GM21737 (cell line): ENCODE measurements at regions not wholly inside any gene's neighbourhood (a gene's known extent, or its start where the extent isn't known, plus 50 kb on each side); places are given as distances from the start of the nearest gene placed in this dataset.
"Not testable (repeated sequence)": the region's sequence is repeated elsewhere in the genome, so short reads cannot be mapped to it uniquely, and the experiment has no call there.

ENCODE experiments used
- ATAC-seq: cut with Tn5 transposase; IDR thresholded peaks from one replicate; pipeline ENCODE4 v1.9.1; 2021; ENCODE audit warnings: mild to moderate bottlenecking, moderate library complexity; ENCODE audit not compliant: unreplicated experiment

DNA sequence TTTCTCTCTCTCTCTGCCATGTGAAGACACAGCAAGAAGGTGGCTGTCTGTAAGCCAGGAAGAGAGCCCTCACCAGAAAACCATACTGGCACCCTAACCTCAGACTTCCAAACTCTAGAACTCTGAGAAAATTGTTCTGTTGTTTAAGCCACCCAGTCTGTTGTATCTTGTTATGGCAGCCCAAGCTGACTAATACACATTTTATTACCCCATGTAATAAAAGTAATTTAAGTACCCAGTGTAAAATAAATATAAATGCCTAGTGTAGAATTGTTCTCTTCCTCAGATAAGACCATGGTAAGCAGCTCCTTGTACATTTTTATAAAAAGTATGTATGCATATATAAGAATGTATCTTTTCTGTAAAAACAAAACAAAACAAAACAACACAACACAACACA lies 119.7 kb downstream of the DTL start:
- ATAC-seq, result no peak

DNA sequence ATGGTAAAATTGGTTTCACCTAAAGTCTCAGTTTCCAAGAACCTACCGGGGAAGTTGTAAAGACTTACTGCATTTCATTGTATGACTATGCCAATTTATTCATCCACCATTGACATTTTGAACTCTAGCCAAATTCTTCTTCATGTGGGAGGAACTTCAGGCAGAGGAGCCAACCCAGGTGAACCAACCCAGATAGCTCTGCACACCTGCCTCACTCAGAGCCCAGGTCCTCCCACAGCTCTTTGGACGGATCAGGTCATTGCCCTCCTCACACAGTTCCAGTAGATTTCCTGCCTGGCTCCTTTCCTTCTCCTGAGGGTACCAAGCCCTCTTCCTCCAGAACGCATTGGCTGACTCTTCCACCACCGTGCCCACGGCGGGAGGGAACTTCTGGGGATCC lies 121.7 kb downstream of the DTL start:
- ATAC-seq, result no peak

DNA sequence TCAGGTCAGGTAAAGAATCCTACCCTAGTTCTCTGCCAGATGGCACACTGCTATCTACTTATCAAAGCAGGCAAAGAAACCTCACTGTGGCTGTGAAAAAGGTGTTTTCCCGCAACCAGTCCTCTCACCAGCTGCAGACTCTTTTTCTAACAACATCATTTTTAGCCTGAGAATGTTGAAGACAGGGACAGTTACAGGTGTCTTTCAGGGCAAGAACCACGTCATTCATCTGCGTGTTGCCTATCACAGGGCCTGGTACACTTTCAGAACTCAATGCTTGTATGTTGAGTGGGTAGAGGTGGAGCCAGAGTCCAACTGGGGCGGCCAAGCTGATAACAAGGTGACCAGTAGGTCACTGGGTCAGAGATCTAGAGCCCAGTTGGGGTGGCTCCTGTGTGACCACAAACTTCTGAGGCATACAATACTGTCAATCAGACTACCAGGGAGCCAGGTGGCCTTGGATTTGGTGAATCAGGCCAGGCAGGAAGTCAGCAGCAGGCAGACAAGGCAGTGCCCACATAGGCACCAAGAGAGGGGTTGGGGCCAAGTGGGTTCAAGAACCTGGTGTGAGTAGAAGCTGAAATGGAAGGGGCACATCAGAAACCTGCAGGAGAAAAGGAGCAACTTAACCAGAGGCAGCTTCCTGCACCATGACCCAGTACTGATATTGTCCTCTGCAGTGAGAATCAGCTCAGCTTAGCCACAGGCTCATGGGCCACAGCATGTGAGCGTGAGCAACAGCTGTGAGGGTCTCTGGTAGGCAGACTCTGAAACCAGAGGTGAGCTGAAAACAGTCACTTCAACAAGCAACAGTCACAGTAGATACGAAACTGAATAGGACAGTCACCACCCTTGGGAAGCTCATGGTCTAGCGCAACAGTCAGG lies 123.6 kb downstream of the DTL start:
- peak; percentile 45 for ATAC-seq

DNA sequence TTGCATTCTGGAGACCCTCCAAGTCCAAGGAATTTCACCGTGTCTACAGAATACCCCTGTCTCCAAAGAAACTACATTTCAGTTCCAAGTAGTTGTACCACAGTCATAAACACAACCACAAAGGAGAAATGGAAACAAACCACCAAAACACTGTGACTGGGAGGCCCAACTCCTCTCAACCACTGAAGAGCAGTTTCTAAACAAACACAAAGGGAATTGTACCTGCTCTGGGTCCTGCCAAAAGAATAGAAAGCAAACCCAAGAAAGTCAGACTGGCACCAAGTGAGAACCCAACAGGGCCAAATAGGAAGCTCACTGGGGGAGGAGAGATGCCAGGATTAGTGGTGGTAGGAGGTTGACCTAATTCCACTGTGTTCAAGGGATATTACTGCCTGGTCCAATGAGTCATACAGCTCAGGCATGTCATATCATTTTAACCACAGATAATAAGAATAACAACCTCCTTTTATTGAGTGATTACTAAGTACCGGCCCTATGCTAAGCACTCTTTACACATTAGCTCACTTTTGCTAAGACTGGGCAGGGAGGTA lies 123.9 kb upstream of the PPP2R5A start:
- no peak for ATAC-seq

DNA sequence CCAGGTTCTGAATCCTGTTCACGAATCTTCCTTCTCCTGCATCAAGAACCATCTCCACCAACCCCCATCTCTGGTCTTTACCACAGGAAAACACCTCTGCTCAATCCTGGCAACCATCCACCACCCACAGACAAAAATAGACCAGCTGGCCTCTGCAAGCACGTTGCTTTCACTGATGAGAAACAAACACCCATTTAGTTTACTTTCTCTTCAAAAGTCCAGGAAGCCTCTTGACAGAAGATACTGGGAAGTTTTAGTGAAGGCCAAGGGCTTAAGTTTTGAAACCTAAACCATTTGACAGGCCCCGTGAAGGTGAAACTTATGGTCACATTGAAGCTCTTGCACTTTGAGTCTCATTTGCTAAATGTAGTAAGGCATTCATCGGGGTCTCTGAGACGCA lies 122.6 kb upstream of the PPP2R5A start:
- ATAC-seq, result peak; percentile 55

DNA sequence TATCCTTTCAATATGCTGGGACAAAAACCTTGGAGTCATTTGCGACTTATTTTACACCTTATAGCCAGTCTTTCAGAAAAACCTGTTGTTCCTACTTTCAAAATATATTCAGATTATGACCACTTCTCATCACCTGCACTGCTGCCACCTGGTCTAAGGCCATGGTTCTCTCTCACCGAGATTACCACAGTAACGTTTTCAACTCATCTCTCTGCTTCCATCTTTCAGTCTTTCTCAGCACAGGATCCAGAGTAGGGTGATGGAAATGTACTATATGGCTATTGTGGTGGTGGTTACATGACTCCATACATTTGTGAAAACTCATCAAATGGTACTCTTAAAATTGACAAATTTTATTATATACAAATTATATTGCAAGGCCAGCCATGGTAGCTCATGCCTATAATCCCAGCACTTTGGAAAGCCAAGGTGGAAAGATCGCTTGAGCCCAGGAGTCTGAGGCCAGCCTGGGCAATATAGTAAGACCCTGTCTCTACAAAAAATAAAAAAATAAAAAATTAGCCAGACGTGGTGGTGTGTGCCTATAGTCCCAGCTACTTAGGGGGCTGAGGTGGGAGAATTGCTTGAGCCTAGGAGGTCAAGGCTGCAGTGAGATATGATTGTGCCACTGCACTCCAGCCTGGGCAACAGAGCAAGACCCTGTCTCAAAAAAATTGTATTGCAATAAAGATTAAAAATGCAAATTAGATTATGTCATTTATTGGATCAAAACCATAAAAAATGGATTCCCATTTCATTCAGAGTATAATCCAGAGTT lies 120.9 kb upstream of the PPP2R5A start:
- no peak for ATAC-seq

DNA sequence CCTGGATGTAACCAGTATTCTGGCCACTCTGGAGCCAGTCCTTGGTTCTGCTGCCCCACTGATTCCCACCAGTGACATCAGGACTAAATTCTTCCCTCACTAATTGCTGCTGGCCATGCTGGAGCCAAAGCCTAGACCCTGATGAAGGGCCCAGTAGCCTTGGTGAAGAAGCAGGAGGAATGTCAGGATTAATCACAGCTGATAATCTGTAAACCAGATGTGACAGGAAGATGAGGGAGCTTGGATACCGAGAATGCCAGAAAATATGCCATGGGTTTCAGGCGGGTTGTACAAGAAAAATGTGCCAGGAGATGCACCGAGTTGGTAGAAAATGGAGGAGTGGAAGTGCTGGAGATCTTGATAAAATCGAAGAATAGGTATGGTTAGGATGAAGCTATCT lies 119.0 kb upstream of the PPP2R5A start:
- no peak for ATAC-seq

DNA sequence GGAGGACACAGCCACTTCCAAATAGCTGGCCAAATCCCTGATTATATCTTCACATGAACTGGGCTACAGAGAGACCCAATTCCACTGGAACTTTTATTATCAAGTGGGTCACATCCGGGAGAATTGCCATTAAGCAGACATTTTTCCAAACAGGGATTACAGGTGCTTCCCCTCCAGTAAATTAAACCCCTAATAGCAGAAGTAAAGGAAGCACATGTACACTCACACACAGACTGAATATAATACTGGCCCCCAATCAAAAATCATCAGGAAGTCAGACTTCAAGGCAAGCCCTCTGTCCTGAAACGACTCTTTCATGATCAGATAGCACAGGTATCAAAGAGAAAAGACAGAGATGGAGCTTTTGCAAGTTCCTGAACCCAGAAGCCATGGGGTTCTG lies 118.6 kb upstream of the PPP2R5A start:
- no peak for ATAC-seq

DNA sequence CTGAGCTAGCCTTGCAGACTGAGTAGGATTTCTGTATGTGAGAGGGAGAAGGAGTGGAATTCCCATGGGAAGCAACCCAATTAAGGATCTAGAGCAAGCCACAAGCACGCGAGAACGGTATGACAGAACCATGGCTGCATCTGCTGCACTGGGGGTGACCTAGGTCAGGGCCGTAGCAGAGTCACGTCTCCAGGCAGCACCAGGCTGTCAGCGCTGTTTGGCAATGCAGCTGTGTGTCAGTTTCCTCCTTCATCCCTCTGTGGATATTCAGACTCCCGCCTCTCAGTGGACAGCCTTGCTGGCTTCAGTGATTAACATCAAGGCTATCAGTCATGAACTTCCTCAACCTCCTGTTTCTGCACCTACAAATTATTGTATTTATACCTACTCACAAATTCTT lies 118.1 kb upstream of the PPP2R5A start:
- no peak for ATAC-seq

DNA sequence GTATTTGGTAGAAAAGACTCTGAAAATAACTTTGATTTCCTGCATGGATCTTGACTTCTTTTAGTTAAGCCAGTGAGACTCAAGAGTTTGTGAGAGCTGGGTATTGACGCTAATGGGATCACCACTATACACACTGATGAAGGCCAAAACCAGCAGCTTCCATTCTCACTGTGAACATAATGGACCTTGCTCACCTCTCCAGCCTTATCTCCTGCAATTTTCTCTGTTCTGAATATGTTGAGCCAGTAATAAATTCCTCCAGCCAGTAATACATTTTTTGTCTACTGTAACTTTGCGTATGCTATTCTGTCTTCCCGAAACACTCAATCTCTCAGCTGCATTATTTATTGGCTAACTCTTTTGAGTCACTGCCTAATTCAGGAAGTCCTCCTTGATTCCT lies 111.6 kb upstream of the PPP2R5A start:
- no peak for ATAC-seq

DNA sequence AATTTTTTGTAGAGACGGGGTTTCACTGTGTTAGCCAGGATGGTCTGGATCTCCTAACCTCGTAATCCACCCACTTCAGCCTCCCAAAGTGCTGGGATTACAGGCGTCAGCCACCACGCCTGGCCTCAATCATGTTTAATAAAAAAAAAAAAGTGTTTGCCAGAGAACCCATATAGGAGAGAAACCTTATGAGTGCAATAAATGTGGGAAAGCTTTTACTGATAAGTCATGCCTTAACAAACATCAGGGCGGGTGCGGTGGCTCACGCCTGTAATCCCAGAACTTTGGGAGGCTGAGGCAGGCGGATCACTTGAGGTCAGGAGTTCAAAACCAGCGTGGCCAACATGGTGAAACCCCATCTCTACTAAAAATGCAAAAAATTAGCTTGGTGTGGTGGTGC lies 110.9 kb upstream of the PPP2R5A start:
- not testable (repeated sequence) for ATAC-seq

DNA sequence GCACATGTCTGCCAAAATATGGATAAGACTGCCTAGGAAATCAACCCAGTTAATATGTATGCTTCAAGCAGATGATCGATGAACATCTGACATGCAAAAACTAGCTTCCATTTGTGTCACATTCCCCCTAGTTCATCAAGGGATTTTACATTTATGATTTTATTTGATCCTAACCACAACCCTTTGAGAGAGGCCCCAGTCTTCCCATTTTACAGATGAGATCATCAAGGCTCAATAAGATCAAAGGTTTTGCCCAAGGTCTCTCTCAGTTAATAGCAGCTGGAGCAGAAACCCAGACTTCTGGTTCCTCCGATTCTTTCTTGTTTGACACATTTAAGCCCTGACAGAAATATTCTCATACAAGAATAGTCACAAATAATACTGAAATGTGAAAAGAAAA lies 107.7 kb upstream of the PPP2R5A start:
- no peak for ATAC-seq

DNA sequence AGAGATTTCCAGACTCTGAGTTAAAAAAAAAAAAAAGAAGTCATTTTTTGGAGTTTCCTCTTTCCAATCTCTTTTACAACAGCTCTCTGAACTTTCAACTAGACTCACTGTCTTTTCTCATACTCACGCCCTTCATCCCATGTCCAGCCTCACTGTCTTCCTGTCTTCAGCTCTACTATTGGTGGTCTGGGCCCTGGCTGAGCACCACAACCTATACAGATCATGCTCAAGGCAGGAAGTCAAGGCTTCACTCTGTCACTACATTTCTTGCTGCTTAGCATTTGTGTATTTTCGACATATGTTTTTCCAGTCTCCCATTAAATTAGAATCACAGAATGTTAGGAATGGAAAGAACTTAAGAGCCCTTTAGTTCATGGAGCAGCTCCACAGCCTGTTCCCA lies 106.4 kb upstream of the PPP2R5A start:
- ATAC-seq, result no peak

DNA sequence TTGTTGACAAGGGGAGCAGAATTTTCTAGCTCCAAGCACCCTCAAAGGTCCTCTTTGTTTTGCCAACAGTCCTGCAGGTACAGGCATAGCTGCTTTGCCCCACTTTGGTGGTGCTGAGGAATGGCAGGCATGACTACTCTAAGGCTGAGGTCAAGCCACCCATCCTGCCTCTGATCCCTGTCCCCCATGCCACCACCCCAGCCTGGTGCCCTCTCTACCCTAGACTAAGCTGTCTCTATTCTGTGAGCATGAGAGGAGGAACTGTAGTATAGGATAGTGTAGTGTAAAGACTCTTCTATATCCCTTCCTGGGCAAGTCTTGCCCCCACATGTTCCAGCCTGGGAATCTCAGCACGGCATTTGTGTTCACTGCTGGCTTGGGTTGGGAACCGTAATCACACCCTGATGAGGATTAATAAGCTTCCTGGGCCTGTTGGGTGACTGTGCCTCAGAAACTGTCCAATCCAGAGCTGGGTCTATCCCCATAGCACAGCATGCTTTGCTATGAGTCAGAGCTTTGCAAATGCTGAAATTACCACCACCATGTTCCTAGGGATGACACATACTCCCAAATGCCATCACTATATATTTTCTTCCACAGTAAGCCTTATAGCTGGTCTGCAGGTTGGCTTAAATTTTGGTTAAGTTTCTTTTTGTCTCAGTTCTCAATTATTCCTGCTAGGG lies 105.7 kb upstream of the PPP2R5A start:
- ATAC-seq, result no peak

DNA sequence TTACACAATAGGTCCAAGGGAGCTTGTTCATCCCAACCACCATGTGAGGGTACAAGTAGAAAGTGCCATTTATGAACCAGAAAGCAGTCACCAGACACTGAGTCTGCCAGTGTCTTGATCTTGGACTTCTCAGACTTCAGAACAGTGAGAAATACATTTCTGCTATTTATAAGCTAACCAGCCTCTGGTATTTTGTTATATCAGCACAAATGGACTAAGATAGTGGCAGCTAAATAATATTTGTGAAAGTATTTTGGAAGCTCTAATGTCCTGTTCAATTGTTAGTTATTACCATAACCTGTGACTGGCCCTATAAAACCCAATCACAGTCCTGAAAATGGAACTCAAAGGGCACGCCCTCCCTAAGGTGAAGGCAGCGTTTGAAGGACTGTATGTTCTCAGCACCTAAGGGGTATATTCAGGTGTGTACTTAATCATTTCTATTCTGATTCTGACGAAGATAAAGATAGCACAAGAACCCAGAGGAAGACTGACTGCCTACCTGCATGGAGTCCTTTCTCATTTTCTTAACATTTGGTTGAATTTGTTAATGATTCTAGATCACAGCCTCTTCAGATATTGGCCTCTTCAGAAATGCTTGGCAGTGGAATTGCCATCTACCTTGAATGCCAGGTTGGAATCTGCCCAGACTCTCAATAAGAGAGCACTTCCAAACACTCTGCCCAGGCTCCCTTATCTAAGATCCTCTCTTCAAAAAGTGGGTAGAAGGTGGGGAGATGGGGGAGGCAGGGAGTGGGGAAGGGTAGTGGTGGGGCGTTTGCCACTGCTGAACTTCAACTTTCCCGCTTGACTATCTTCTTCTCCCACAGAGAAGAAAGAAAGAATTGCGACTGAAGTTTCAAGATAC lies 104.0 kb upstream of the PPP2R5A start:
- ATAC-seq, result no peak

DNA sequence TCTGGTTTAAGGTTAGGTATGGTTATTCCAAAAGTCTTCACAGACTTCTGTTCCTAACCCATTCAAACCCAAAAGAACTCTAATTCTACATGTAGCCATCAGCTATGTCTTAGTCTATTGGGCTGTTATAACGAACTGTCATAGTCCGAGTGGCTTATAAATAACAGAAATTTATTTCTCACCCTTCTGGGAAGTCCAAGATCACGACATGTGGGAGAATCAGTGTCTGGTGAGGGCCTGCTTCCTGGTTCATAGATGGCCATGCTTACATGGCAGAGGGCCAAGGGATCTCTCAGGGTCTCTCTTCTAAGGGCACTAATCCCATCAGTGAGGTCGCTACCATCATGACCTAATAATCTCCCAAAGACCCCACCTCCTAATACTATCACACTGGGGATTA lies 103.0 kb upstream of the PPP2R5A start:
- ATAC-seq, result no peak

DNA sequence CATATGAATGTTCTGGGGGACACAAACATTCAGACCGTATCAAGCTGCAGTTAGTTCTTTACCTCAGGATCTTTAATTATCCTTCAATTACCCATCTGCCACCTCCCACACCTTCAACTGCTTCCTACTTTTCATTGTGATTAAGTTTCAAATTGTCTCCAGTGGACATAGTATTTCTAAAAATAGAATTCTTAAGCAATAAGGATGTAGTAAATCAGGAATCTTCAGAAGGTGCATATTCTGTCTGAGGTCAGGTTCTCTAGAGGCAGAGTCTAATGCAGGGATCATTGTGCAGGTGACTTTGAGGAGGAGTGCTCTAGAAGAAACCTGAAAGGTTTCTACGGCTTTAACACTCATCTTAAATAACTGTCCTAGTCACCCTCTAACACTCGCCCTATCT lies 102.6 kb upstream of the PPP2R5A start:
- ATAC-seq, result no peak

DNA sequence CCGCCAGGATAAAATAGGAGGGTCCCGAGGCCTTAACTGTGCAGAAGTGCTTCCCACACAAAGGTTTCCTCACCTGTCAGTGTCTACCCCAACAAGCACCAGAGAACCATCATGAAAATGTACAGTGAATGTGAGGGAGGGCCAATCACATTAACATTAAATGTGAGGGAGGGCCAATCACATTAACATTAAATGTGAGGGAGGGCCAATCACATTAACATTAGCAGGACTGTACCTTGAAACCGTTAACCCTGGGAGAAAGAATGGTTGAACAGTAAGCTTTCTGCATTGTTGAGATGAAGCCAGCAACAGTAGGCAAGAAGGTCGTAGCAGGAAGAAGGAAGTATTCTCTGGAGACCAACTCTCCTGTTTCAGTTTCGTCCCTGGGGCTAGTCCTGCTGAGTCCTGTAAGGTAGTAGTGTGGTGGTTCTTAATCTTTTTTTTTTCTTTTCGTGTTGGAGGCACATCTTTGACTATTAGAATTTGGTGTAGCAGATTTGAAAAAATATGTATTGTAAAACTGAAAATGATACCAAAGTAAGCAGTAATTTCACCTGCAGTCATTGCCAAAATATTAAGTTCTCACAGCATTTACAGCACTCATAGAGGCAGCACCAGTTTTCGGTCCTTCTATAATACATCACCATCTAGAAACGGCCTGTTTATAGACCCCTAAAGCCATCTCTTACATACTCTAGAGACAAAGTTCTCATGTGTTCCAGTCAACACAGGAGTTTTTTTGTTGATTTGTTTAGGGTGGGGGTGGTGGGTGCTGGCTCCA lies 98.6 kb upstream of the PPP2R5A start:
- ATAC-seq, result peak; percentile 98

DNA sequence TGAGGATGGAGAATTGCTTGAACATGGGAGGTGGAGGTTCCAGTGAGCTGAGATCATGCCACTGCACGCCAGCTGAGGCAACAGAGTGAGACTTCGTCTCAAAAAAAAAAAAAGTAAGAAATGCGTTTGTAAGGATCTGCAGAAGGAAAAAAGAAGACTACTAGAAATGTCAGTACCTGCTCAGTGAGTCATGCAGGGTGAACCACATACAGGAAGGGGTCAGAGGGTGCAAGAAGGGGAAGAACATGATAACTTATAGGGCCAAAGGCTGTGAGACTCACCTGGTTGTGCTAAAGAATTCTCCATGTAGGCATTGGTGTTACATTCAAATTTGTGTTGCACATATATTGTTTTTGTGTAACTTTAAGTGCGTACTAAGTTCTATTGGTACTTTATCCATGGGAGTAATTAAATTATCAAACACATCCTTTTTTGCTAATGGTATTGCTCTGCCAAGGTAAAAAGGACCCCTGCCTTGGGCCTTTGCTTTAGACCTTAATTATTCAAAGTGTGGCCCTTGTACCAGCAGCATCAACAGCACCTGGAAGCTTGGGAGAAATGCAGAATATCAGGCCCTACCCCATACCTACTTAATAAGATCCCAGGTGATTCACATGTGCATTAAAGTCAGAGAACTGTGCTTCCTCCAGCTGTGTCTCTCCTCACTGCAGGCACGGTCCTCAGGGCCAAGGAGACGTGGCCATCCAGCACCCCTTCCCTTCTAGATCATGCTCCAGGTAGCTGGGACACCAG lies 96.4 kb upstream of the PPP2R5A start:
- ATAC-seq, result no peak
